ENCODE measurements at regions not wholly inside any gene's neighbourhood (a gene's known extent, or its start where the extent isn't known, plus 50 kb on each side); places are given as distances from the start of the nearest gene placed in this dataset.

- H3F3A ChIP-seq (ENCODE audit: low read depth) = no peaks in the 10 kb centered on the region
- H3K4me2 ChIP-seq (ENCODE audit: low read depth, low read length, poor library complexity, severe bottlenecking) = no peak overlapping the region
- no peak for TF ChIP-seq EZH2phosphoT487 (IDR thresholded peaks at IDR 0.05; ENCODE audit: borderline replicate concordance)
- TF ChIP-seq, protein P1, sequence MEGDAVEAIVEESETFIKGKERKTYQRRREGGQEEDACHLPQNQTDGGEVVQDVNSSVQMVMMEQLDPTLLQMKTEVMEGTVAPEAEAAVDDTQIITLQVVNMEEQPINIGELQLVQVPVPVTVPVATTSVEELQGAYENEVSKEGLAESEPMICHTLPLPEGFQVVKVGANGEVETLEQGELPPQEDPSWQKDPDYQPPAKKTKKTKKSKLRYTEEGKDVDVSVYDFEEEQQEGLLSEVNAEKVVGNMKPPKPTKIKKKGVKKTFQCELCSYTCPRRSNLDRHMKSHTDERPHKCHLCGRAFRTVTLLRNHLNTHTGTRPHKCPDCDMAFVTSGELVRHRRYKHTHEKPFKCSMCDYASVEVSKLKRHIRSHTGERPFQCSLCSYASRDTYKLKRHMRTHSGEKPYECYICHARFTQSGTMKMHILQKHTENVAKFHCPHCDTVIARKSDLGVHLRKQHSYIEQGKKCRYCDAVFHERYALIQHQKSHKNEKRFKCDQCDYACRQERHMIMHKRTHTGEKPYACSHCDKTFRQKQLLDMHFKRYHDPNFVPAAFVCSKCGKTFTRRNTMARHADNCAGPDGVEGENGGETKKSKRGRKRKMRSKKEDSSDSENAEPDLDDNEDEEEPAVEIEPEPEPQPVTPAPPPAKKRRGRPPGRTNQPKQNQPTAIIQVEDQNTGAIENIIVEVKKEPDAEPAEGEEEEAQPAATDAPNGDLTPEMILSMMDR (conservative IDR thresholded peaks at IDR 0.05; ENCODE audit: low read length) = no peak
- H2AFZ ChIP-seq (ENCODE audit: low read length) = no peak overlapping the region
- no peaks in the 10 kb centered on the region for H4K20me1 ChIP-seq (ENCODE audit: insufficient read depth, low read length, poor library complexity, severe bottlenecking)
- no peaks in the 10 kb centered on the region for H3K36me3 ChIP-seq (ENCODE audit: insufficient read depth, low read length)
- no peaks in the 10 kb centered on the region for H3K27me3 ChIP-seq (ENCODE audit: insufficient read depth, low read length, poor library complexity, severe bottlenecking)
- H3K4me1 ChIP-seq (ENCODE audit: insufficient read depth, low read length, poor library complexity, severe bottlenecking) = peaks cover 14% of the 10 kb centered on the region
- H3K9me2 ChIP-seq (replicated peaks; ENCODE audit: low read depth, low read length) = no peaks in the 10 kb centered on the region
- no peaks in the 10 kb centered on the region for H3K9me3 ChIP-seq (ENCODE audit: insufficient read depth, low read depth, low read length)
- no peaks in the 10 kb centered on the region for H3K79me2 ChIP-seq (ENCODE audit: insufficient read depth, low read length)
- no peak overlapping the region for H3K4me3 ChIP-seq (ENCODE audit: low read length, poor library complexity, severe bottlenecking)
- no peak overlapping the region for H3K9ac ChIP-seq (ENCODE audit: low read depth, low read length, poor library complexity, severe bottlenecking)
Observed at GRCh38 chr11:45523760-45524159, 141.7 kb downstream of the CHST1 start.

DNA sequence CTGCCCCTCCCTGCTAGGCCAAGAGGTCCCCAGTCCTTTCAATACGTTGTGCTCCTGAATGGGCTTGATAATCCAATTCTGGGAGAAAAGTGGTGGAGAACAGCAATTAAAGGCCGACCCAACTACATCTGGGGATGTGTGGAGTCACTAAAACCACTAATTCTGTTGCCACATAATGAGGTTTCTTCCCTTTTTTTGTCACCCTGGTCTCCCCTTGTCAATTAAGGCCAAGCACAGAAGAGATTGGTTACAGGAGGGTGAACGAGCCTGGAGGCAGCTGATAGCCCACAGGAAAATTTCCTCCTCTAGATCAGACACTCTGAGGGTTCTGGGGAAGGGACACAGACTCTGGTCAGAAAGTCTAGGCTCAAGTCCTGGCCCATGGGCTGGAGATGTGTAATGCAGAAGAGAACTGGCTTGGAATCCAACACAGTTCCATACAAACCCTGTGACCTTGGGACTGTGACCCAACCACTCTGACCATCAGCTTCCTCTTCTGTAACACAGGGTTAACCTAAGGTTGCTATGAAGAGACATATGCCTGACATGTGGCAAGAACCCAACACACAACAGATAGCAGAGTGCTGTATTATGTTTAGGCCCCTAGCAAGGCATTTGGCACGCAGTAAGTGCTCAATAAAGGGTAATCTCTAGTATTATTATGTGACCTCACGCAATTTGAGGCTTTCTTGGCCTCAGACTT is 146.4 kb downstream of the CHST1 start:
- H3K27me3 ChIP-seq (ENCODE audit: insufficient read depth, low read length, poor library complexity, severe bottlenecking) = no peaks in the 10 kb centered on the region
- no peaks in the 10 kb centered on the region for H3K9me2 ChIP-seq (replicated peaks; ENCODE audit: low read depth, low read length)
- TF ChIP-seq, protein P1 (conservative IDR thresholded peaks at IDR 0.05; ENCODE audit: low read length) = no peak
- TF ChIP-seq EZH2phosphoT487 (IDR thresholded peaks at IDR 0.05; ENCODE audit: borderline replicate concordance) = no peak
- no peak overlapping the region for H2AFZ ChIP-seq (ENCODE audit: low read length)
- H3K9me3 ChIP-seq (ENCODE audit: insufficient read depth, low read depth, low read length) = no peaks in the 10 kb centered on the region
- H3K4me1 ChIP-seq (ENCODE audit: insufficient read depth, low read length, poor library complexity, severe bottlenecking) = no peaks in the 10 kb centered on the region
- H3K36me3 ChIP-seq (ENCODE audit: insufficient read depth, low read length) = no peaks in the 10 kb centered on the region
- H3K9ac ChIP-seq (ENCODE audit: low read depth, low read length, poor library complexity, severe bottlenecking) = no peak overlapping the region
- H3K4me3 ChIP-seq (ENCODE audit: low read length, poor library complexity, severe bottlenecking) = no peak overlapping the region
- H3K4me2 ChIP-seq (ENCODE audit: low read depth, low read length, poor library complexity, severe bottlenecking) = no peak overlapping the region
- no peaks in the 10 kb centered on the region for H3K79me2 ChIP-seq (ENCODE audit: insufficient read depth, low read length)
- H4K20me1 ChIP-seq (ENCODE audit: insufficient read depth, low read length, poor library complexity, severe bottlenecking) = no peaks in the 10 kb centered on the region
- H3F3A ChIP-seq (ENCODE audit: low read depth) = no peaks in the 10 kb centered on the region

GRCh38 chr11:45518141-45518832 is 147.1 kb downstream of the CHST1 start:
- H3K27me3 ChIP-seq (ENCODE audit: insufficient read depth, low read length, poor library complexity, severe bottlenecking) = no peaks in the 10 kb centered on the region
- no peaks in the 10 kb centered on the region for H3K4me1 ChIP-seq (ENCODE audit: insufficient read depth, low read length, poor library complexity, severe bottlenecking)
- no peak for TF ChIP-seq EZH2phosphoT487 (IDR thresholded peaks at IDR 0.05; ENCODE audit: borderline replicate concordance)
- H3K9me2 ChIP-seq (replicated peaks; ENCODE audit: low read depth, low read length) = no peaks in the 10 kb centered on the region
- no peak overlapping the region for H2AFZ ChIP-seq (ENCODE audit: low read length)
- H3F3A ChIP-seq (ENCODE audit: low read depth) = no peaks in the 10 kb centered on the region
- no peaks in the 10 kb centered on the region for H3K9me3 ChIP-seq (ENCODE audit: insufficient read depth, low read depth, low read length)
- no peak overlapping the region for H3K9ac ChIP-seq (ENCODE audit: low read depth, low read length, poor library complexity, severe bottlenecking)
- H3K4me3 ChIP-seq (ENCODE audit: low read length, poor library complexity, severe bottlenecking) = no peak overlapping the region
- no peaks in the 10 kb centered on the region for H4K20me1 ChIP-seq (ENCODE audit: insufficient read depth, low read length, poor library complexity, severe bottlenecking)
- H3K36me3 ChIP-seq (ENCODE audit: insufficient read depth, low read length) = no peaks in the 10 kb centered on the region
- H3K4me2 ChIP-seq (ENCODE audit: low read depth, low read length, poor library complexity, severe bottlenecking) = no peak overlapping the region
- no peaks in the 10 kb centered on the region for H3K79me2 ChIP-seq (ENCODE audit: insufficient read depth, low read length)

Measured in Loucy (cell line).